ENCODE measurements at regions not wholly inside any gene's neighbourhood (a gene's known extent, or its start where the extent isn't known, plus 50 kb on each side); places are given as distances from the start of the nearest gene placed in this dataset.

DNA sequence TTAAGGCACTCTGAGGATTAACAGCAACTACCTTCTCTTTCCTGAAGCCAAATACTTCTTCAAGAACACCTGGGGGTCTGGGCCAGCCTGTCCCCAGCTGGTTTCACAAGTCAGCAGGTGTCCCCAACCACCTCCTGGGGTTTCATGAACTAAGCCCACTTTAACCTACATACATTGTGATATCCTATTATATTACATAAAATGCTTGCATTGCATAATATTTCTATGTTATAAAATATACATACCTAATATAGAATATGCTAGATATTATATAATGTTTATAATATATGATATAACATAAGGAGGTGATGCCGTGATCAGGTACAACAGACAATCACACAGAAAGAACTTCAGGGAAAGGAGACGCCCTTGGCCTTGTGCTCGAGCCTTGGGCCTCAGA, 367.6 kb downstream of the C16orf95 start:
- ChIA-PET CTCF (no interaction called here), POLR2A (no interaction called here), RAD21 (ENCODE audit: unreplicated experiment) (no interaction called here), SMC1A (ENCODE audit: uncharacterized antibody, unreplicated experiment) (no interaction called here)
- DNase-seq (ENCODE audit: low read depth, low spot score) = no peak
- H3K4me2 ChIP-seq (ENCODE audit: control insufficient read depth, insufficient read depth) = no peak overlapping the region
- no peak overlapping the region for H3K4me3 ChIP-seq
- no peak overlapping the region for H2AFZ ChIP-seq (ENCODE audit: control insufficient read depth, low read depth, low read length)
- no peak overlapping the region for H3K27ac ChIP-seq (ENCODE audit: control insufficient read depth, insufficient read depth)
- no peaks in the 10 kb centered on the region for H3K9me3 ChIP-seq (replicated peaks; ENCODE audit: control insufficient read depth, insufficient read depth, low read length)
- FAIRE-seq = no peak
- intact Hi-C loops (cut with micrococcal nuclease; ENCODE audit: unreplicated experiment) (no loop called here), in situ Hi-C loops (cut with MboI) (no loop called here)
- H3K4me1 ChIP-seq (ENCODE audit: control insufficient read depth, insufficient read depth, low read length) = no peaks in the 10 kb centered on the region
- no peak overlapping the region for H3K9ac ChIP-seq (ENCODE audit: control insufficient read depth, insufficient read depth, low read length)
- 7% methylated on average over 3 of the region's 3 CpGs for WGBS (ENCODE audit: insufficient coverage, insufficient replicate concordance, low lambda C conversion rate, missing lambda C conversion rate)
- H3K79me2 ChIP-seq (ENCODE audit: control insufficient read depth, insufficient read depth, low read length) = no peaks in the 10 kb centered on the region
- no TSS peak for BruUV-seq (replicated peaks)
- no peaks in the 10 kb centered on the region for H3K36me3 ChIP-seq (ENCODE audit: control insufficient read depth in 2 of 2, insufficient read depth in 2 of 2, low read length in 1 of 2)
- no peak for ATAC-seq
- H3K27me3 ChIP-seq (replicated peaks in 1 of 2; ENCODE audit: control insufficient read depth in 2 of 2, insufficient read depth in 2 of 2, low read length in 1 of 2) = no peaks in the 10 kb centered on the region
- TF ChIP-seq TCF12 (IDR thresholded peaks at IDR 0.05; ENCODE audit: low read depth, low read length) (no peak), USF2 (IDR thresholded peaks at IDR 0.05; ENCODE audit: borderline replicate concordance, low read depth, low read length) (no peak), NFXL1 (IDR thresholded peaks at IDR 0.05; ENCODE audit: borderline replicate concordance) (no peak), CHD2 (IDR thresholded peaks at IDR 0.05; ENCODE audit: borderline replicate concordance, low read depth, low read length) (no peak), PAX5 (IDR thresholded peaks at IDR 0.05; ENCODE audit: borderline replicate concordance, low read depth, low read length) (no peak), IRF3 (IDR thresholded peaks at IDR 0.05) (no peak), YBX1 (IDR thresholded peaks at IDR 0.05) (no peak), BMI1 (IDR thresholded peaks at IDR 0.05; ENCODE audit: borderline replicate concordance) (no peak)
- TF ChIP-seq, protein P1, sequence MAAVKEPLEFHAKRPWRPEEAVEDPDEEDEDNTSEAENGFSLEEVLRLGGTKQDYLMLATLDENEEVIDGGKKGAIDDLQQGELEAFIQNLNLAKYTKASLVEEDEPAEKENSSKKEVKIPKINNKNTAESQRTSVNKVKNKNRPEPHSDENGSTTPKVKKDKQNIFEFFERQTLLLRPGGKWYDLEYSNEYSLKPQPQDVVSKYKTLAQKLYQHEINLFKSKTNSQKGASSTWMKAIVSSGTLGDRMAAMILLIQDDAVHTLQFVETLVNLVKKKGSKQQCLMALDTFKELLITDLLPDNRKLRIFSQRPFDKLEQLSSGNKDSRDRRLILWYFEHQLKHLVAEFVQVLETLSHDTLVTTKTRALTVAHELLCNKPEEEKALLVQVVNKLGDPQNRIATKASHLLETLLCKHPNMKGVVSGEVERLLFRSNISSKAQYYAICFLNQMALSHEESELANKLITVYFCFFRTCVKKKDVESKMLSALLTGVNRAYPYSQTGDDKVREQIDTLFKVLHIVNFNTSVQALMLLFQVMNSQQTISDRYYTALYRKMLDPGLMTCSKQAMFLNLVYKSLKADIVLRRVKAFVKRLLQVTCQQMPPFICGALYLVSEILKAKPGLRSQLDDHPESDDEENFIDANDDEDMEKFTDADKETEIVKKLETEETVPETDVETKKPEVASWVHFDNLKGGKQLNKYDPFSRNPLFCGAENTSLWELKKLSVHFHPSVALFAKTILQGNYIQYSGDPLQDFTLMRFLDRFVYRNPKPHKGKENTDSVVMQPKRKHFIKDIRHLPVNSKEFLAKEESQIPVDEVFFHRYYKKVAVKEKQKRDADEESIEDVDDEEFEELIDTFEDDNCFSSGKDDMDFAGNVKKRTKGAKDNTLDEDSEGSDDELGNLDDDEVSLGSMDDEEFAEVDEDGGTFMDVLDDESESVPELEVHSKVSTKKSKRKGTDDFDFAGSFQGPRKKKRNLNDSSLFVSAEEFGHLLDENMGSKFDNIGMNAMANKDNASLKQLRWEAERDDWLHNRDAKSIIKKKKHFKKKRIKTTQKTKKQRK (IDR thresholded peaks at IDR 0.05; ENCODE audit: low read depth, low read length) = no peak
- TF ChIP-seq, protein P2, sequence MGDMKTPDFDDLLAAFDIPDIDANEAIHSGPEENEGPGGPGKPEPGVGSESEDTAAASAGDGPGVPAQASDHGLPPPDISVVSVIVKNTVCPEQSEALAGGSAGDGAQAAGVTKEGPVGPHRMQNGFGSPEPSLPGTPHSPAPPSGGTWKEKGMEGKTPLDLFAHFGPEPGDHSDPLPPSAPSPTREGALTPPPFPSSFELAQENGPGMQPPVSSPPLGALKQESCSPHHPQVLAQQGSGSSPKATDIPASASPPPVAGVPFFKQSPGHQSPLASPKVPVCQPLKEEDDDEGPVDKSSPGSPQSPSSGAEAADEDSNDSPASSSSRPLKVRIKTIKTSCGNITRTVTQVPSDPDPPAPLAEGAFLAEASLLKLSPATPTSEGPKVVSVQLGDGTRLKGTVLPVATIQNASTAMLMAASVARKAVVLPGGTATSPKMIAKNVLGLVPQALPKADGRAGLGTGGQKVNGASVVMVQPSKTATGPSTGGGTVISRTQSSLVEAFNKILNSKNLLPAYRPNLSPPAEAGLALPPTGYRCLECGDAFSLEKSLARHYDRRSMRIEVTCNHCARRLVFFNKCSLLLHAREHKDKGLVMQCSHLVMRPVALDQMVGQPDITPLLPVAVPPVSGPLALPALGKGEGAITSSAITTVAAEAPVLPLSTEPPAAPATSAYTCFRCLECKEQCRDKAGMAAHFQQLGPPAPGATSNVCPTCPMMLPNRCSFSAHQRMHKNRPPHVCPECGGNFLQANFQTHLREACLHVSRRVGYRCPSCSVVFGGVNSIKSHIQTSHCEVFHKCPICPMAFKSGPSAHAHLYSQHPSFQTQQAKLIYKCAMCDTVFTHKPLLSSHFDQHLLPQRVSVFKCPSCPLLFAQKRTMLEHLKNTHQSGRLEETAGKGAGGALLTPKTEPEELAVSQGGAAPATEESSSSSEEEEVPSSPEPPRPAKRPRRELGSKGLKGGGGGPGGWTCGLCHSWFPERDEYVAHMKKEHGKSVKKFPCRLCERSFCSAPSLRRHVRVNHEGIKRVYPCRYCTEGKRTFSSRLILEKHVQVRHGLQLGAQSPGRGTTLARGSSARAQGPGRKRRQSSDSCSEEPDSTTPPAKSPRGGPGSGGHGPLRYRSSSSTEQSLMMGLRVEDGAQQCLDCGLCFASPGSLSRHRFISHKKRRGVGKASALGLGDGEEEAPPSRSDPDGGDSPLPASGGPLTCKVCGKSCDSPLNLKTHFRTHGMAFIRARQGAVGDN (IDR thresholded peaks at IDR 0.05) = no peak
- H4K20me1 ChIP-seq (ENCODE audit: control insufficient read depth, insufficient read depth) = no peaks in the 10 kb centered on the region
